ENCODE measurements at regions not wholly inside any gene's neighbourhood (a gene's known extent, or its start where the extent isn't known, plus 50 kb on each side); places are given as distances from the start of the nearest gene placed in this dataset.

DNA sequence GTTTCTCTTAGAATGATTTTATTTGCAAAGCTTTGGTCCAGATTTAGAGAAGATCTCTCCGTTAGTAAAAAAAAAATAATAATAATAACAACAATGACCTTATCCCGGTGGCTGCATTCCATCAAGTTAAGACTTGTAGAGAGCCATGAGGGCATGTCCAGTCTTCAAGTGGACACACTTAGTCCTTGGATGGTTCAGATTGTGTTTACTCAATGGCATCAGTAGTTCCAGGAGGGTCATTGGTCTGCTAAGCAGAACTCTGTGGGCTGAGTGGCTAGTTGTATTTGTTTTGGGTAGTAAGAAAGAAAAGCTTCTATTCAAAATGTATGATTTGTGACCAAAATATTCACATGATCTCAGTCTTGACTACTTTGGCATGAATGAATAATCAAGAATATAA, 116.3 kb upstream of the UBE2E2 start:
- H3K27ac Mint-ChIP-seq, result no peak overlapping the region

More for the DNA sequence above, 116.3 kb upstream of the UBE2E2 start:
- Histone ChIP-seq H3K18ac (ENCODE audit: insufficient read length, low read depth, low read length) (no peak overlapping the region), H3K14ac (ENCODE audit: insufficient read depth, low read length) (no peak overlapping the region), H2BK15ac (ENCODE audit: low read depth, low read length) (no peak overlapping the region), H3K9me3 (ENCODE audit: control insufficient read depth, low read depth, low read length) (no peaks in the 10 kb centered on the region), H3K23ac (ENCODE audit: insufficient read length, low read depth, low read length) (no peak overlapping the region), H2BK12ac (ENCODE audit: insufficient read length, low read depth, low read length) (no peak overlapping the region), H3K4ac (ENCODE audit: low read depth, low read length) (no peak overlapping the region), H3K23me2 (ENCODE audit: insufficient read length, low read depth, low read length, poor library complexity, severe bottlenecking) (no peaks in the 10 kb centered on the region), H3K9ac (ENCODE audit: extremely low read depth, insufficient read length, low read length) (no peak overlapping the region), H3T11ph (ENCODE audit: low read length) (no peak overlapping the region), H4K91ac (ENCODE audit: insufficient read length, low read depth, low read length) (no peak overlapping the region), H2AK5ac (ENCODE audit: insufficient read length, low read length) (no peak overlapping the region), H3K4me1 (ENCODE audit: insufficient read depth, low read length) (no peaks in the 10 kb centered on the region), H3K56ac (ENCODE audit: insufficient read length, low read depth, low read length) (no peak overlapping the region), H3K27ac (ENCODE audit: insufficient read length, low read depth, low read length) (no peak overlapping the region), H2BK20ac (ENCODE audit: low read depth, low read length, poor library complexity, severe bottlenecking) (no peak overlapping the region), H2BK5ac (ENCODE audit: insufficient read length, low read length) (no peak overlapping the region), H4K8ac (replicated peaks; ENCODE audit: insufficient read length, low read depth, low read length) (no peak overlapping the region), H3K27me3 (ENCODE audit: insufficient read depth, low read length) (no peaks in the 10 kb centered on the region), H4K5ac (ENCODE audit: insufficient read length, low read depth, low read length) (no peak overlapping the region), H2AFZ (ENCODE audit: low read length) (no peak overlapping the region), H3K4me2 (ENCODE audit: insufficient read depth, insufficient read length, low read length) (no peak overlapping the region), H2BK120ac (ENCODE audit: low read depth, low read length, poor library complexity, severe bottlenecking) (no peak overlapping the region), H3K79me2 (ENCODE audit: insufficient read depth, low read length) (no peaks in the 10 kb centered on the region), H4K20me1 (ENCODE audit: control insufficient read depth, insufficient read depth, insufficient read length) (no peaks in the 10 kb centered on the region), H3K79me1 (ENCODE audit: insufficient read depth, low read depth, low read length, poor library complexity, severe bottlenecking) (no peaks in the 10 kb centered on the region)
- Mint-ChIP-seq H3K36me3 (ENCODE audit: insufficient read depth in 1 of 3, low read depth in 3 of 3) (peaks cover 0 to 1% (median under 1%) of the 10 kb centered on the region in 3 experiments; a peak in 3 of 7 replicates), H3K4me1 (peaks cover 3 to 5% of the 10 kb centered on the region in 2 experiments; a peak in 1 of 4 replicates), H3K27me3 (ENCODE audit: low read depth) (no peaks in the 10 kb centered on the region), H3K4me3 (no peak overlapping the region), H3K9me3 (peaks cover 4 to 9% of the 10 kb centered on the region in 2 experiments)
- DNase-seq, result no peak
- TF ChIP-seq, protein P1, sequence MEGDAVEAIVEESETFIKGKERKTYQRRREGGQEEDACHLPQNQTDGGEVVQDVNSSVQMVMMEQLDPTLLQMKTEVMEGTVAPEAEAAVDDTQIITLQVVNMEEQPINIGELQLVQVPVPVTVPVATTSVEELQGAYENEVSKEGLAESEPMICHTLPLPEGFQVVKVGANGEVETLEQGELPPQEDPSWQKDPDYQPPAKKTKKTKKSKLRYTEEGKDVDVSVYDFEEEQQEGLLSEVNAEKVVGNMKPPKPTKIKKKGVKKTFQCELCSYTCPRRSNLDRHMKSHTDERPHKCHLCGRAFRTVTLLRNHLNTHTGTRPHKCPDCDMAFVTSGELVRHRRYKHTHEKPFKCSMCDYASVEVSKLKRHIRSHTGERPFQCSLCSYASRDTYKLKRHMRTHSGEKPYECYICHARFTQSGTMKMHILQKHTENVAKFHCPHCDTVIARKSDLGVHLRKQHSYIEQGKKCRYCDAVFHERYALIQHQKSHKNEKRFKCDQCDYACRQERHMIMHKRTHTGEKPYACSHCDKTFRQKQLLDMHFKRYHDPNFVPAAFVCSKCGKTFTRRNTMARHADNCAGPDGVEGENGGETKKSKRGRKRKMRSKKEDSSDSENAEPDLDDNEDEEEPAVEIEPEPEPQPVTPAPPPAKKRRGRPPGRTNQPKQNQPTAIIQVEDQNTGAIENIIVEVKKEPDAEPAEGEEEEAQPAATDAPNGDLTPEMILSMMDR (conservative IDR thresholded peaks at IDR 0.05), result no peak
- WGBS (ENCODE audit: extremely low coverage, insufficient read length, low lambda C conversion rate), result no CpG with 5 or more reads among the region's 2 CpGs
